AG10803 (cell line): ENCODE measurements at regions not wholly inside any gene's neighbourhood (a gene's known extent, or its start where the extent isn't known, plus 50 kb on each side); places are given as distances from the start of the nearest gene placed in this dataset.

Experiments
- DNase-seq: peaks from one replicate; pipeline ENCODE4 v3.0.0; 2010; ENCODE audit warnings: low read depth
- H3K4me3 ChIP-seq: 2 replicates; pipeline ENCODE4 v1.5.1; 2011; ENCODE audit warnings: mild to moderate bottlenecking, low read length, control low read depth
- TF ChIP-seq, protein P1 (sequence below): conservative IDR thresholded peaks from 2 replicates; pipeline ENCODE4 v1.5.1; 2011; ENCODE audit warnings: mild to moderate bottlenecking, low read length, control low read depth, inconsistent platforms

GRCh38 chr10:129029851-129030602 is 437.0 kb upstream of the MGMT start:
- no peak for DNase-seq
- TF ChIP-seq, protein P1, sequence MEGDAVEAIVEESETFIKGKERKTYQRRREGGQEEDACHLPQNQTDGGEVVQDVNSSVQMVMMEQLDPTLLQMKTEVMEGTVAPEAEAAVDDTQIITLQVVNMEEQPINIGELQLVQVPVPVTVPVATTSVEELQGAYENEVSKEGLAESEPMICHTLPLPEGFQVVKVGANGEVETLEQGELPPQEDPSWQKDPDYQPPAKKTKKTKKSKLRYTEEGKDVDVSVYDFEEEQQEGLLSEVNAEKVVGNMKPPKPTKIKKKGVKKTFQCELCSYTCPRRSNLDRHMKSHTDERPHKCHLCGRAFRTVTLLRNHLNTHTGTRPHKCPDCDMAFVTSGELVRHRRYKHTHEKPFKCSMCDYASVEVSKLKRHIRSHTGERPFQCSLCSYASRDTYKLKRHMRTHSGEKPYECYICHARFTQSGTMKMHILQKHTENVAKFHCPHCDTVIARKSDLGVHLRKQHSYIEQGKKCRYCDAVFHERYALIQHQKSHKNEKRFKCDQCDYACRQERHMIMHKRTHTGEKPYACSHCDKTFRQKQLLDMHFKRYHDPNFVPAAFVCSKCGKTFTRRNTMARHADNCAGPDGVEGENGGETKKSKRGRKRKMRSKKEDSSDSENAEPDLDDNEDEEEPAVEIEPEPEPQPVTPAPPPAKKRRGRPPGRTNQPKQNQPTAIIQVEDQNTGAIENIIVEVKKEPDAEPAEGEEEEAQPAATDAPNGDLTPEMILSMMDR, result no peak
- no peak overlapping the region for H3K4me3 ChIP-seq

- no peak overlapping the region for H3K4me3 ChIP-seq
- no peak for DNase-seq
These were observed 436.5 kb upstream of the MGMT start for GRCh38 chr10:129030603-129030895.

GRCh38 chr10:129030996-129031843 is 435.8 kb upstream of the MGMT start:
- H3K4me3 ChIP-seq, result no peak overlapping the region
- TF ChIP-seq, protein P1, result peak; percentile 76
- peak; percentile 9 for DNase-seq

More at GRCh38 chr10:129030603-129030895, 436.5 kb upstream of the MGMT start:
- TF ChIP-seq, protein P1, result no peak

GRCh38 chr10:129031844-129032150 is 435.2 kb upstream of the MGMT start:
- no peak overlapping the region for H3K4me3 ChIP-seq
- TF ChIP-seq, protein P1, result no peak
- DNase-seq, result no peak

- no peak for DNase-seq
- TF ChIP-seq, protein P1, result no peak
- H3K4me3 ChIP-seq, result no peak overlapping the region
These were observed 434.4 kb upstream of the MGMT start for GRCh38 chr10:129032372-129033313.

GRCh38 chr10:129033340-129033739 is 433.7 kb upstream of the MGMT start:
- no peak overlapping the region for H3K4me3 ChIP-seq
- no peak for DNase-seq
- TF ChIP-seq, protein P1, result no peak
